ENCODE measurements at regions not wholly inside any gene's neighbourhood (a gene's known extent, or its start where the extent isn't known, plus 50 kb on each side); places are given as distances from the start of the nearest gene placed in this dataset.

GRCh38 chr10:34872820-34873219 lies 57.7 kb upstream of the PARD3 start:
- Histone ChIP-seq H3K27me3 (ENCODE audit: low read depth) (no peaks in the 10 kb centered on the region), H3K4me3 (no peak overlapping the region), H3K9me3 (no peaks in the 10 kb centered on the region), H3K36me3 (no peaks in the 10 kb centered on the region), H3K4me1 (no peaks in the 10 kb centered on the region), H3K27ac (no peak overlapping the region)
- TF ChIP-seq, protein P1, sequence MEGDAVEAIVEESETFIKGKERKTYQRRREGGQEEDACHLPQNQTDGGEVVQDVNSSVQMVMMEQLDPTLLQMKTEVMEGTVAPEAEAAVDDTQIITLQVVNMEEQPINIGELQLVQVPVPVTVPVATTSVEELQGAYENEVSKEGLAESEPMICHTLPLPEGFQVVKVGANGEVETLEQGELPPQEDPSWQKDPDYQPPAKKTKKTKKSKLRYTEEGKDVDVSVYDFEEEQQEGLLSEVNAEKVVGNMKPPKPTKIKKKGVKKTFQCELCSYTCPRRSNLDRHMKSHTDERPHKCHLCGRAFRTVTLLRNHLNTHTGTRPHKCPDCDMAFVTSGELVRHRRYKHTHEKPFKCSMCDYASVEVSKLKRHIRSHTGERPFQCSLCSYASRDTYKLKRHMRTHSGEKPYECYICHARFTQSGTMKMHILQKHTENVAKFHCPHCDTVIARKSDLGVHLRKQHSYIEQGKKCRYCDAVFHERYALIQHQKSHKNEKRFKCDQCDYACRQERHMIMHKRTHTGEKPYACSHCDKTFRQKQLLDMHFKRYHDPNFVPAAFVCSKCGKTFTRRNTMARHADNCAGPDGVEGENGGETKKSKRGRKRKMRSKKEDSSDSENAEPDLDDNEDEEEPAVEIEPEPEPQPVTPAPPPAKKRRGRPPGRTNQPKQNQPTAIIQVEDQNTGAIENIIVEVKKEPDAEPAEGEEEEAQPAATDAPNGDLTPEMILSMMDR (IDR thresholded peaks at IDR 0.05) = no peak
- no peak for ATAC-seq
- no peak for DNase-seq
- intact Hi-C loops (cut with DNase I) = no loop called here

DNA sequence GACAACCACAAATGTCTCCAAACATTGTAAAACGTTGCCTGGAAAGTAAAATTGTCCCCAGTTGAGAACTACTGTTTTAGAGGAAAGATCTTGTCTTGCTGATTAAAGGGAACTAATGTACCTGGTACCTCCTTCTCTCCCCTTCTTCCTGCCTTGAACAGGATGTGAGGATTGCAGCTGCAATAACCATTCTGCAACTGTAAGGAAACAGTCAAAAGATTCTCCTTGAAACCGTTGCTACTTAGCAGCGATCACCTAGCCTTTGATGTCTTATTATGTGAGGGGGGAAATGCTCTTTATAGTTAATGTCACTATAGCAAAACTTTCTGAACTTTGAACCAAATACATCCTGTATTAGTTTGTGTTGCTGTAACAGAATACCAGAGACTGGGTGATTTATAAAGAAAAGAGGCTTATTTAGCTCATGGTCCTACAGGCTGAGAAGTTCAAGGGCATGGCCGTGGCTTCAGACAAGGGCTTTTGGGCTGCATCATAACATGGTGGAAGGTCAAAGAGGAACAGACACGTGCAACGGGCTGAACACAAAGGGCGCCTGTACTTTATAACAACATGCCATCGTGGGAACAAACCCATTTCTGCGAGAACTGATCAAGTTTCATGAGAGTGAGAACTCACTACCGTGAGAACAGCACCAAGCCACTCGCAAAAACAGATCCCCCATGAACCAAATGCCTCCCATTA lies 54.2 kb upstream of the PARD3 start:
- no peak overlapping the region for H3K27ac ChIP-seq
- intact Hi-C loops (cut with DNase I) = no loop called here
- no peak for ATAC-seq

GRCh38 chr10:34868589-34868988 lies 53.5 kb upstream of the PARD3 start:
- DNase-seq (no peak), ATAC-seq (no peak)
- Histone ChIP-seq H3K27ac (no peak overlapping the region), H3K36me3 (no peaks in the 10 kb centered on the region), H3K9me3 (no peaks in the 10 kb centered on the region), H3K4me1 (peaks cover 15% of the 10 kb centered on the region), H3K4me3 (no peak overlapping the region), H3K27me3 (ENCODE audit: low read depth) (no peaks in the 10 kb centered on the region)
- TF ChIP-seq, protein P1 (IDR thresholded peaks at IDR 0.05) = no peak
- intact Hi-C loops (cut with DNase I) = no loop called here

More for the DNA sequence above, 54.2 kb upstream of the PARD3 start:
- DNase-seq = no peak
- Histone ChIP-seq H3K27me3 (ENCODE audit: low read depth) (no peaks in the 10 kb centered on the region), H3K4me3 (no peak overlapping the region), H3K9me3 (no peaks in the 10 kb centered on the region), H3K36me3 (no peaks in the 10 kb centered on the region), H3K4me1 (peaks cover 8% of the 10 kb centered on the region)
- TF ChIP-seq, protein P1 (IDR thresholded peaks at IDR 0.05) = no peak

DNA sequence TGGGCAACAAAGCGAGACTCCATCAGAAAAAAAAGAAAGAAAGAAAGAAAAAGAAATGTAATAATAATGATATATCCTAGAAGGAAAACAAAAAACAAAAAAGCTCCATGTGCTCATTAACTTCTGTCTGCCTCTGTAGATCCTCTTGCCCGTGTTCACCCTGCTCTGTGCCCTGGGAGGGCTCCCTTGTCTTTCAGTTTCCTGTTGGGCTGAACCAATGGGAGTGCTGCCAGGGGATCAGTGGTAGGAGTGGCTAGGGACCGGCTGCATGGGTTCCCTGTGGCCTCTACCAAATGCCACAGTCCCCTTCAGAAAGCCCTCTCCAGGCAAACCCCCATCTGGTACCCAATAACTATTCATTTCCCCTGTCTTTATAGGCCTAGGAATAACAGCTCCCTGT lies 51.8 kb upstream of the PARD3 start:
- Histone ChIP-seq H3K27ac (no peak overlapping the region), H3K27me3 (ENCODE audit: low read depth) (no peaks in the 10 kb centered on the region), H3K4me3 (no peak overlapping the region), H3K4me1 (peaks cover 28% of the 10 kb centered on the region), H3K36me3 (no peaks in the 10 kb centered on the region), H3K9me3 (no peaks in the 10 kb centered on the region)
- TF ChIP-seq, protein P1 (IDR thresholded peaks at IDR 0.05) = no peak
- intact Hi-C loops (cut with DNase I) = no loop called here
- ATAC-seq = no peak
- DNase-seq = no peak
